ENCODE measurements at regions not wholly inside any gene's neighbourhood (a gene's known extent, or its start where the extent isn't known, plus 50 kb on each side); places are given as distances from the start of the nearest gene placed in this dataset.
A peak's percentile ranks its signal among the peaks of the same experiment; 100 is the strongest.

GRCh38 chr2:134173338-134174016, 80.4 kb upstream of the MGAT5 start:
- DNase-seq (ENCODE audit: low read depth): no peak

DNA sequence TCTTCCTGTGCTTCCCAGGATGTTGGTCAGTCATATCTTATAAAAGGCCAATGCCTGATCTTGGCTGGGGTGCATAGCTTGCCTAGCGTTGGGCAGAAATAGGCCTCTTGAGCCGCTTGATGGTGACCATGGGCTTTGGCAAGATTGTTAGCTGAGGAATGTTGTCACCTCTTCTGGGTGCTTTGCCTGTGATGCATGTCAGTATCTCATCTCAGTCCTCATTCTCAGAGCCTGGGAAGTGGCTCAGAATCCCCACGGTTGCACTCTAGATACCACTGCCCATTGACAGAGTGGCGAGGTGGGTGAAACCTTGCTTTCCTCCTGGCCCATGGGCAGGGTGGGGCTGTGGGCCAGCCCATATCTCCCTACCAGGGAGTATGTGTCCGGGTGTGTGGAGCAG, 79.2 kb upstream of the MGAT5 start:
- DNase-seq (ENCODE audit: low read depth): no peak
- in situ Hi-C loops (cut with HindIII; ENCODE audit: low pct_unique_long_range_greater_than_20kb, low sequenced_read_pairs): no loop called here

More at GRCh38 chr2:134173338-134174016, 80.4 kb upstream of the MGAT5 start:
- in situ Hi-C loops (cut with HindIII; ENCODE audit: low pct_unique_long_range_greater_than_20kb, low sequenced_read_pairs): no loop called here

- in situ Hi-C loops (cut with HindIII; ENCODE audit: low pct_unique_long_range_greater_than_20kb, low sequenced_read_pairs): no loop called here
- no peak for DNase-seq (ENCODE audit: low read depth)
These were observed 78.0 kb upstream of the MGAT5 start for GRCh38 chr2:134175834-134176233.

DNA sequence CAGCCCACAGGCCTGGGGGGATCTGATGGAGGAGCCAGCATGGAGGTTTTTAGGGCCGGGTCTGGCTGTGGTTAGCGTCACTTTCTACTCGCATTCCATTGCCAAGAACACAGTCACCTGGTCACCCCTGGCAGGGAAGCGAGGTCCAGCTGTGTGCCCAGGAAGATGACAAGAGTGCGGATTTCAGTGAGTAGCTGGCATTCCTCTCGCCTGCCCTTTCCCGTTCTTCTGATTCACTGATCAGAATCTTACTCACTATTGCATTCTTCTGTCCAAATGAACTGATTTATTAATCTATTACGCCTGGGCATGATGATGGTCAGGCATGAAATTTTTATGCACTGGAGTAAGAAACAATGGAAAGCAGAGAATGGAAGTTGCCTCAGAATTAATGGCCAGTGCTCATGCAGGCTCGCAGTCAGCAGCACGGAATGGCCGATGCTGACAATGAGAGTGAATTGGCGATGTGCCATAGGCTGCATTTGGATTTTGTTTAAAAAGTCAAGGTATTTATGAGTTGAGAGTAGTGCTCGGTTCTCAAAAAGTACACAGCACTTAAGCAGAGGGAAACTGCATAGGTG, 76.4 kb upstream of the MGAT5 start:
- in situ Hi-C loops (cut with HindIII; ENCODE audit: low pct_unique_long_range_greater_than_20kb, low sequenced_read_pairs): no loop called here
- no peak for DNase-seq (ENCODE audit: low read depth)

DNA sequence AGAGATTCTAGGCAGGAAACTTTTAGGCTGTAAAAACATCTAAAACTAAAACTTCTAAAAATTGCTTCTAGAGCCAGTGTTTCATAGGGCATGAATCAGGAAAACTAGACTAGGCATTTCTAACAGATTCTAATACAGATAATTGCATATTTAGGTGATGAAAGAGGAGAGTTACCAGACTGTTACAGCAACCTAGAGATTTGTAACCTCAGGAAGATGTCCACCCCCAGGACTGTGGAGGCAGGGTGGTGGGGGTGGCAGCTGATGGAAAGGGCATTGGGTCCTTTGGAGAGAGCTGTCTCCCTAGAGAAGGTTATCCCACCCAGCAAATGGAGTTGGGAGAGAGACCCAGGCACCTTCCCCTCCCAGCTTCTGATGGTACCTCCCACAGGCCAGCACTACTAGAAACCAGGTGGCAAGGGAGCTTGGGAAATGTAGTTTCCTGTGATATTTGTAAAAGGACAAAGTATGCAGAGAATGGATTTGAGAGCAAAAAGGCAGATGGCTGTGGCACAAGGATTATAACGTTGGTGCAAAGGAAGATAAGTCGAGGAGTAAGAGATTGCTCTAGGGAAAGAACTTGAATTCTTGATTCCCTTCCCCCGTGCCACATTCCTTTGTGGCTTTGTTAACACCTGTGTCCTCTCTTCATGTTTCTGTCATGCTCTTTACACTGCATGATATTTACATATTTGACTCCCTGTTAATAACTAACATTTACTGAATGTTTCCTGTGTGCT, 75.6 kb upstream of the MGAT5 start:
- in situ Hi-C loops (cut with HindIII; ENCODE audit: low pct_unique_long_range_greater_than_20kb, low sequenced_read_pairs): no loop called here
- no peak for DNase-seq (ENCODE audit: low read depth)

DNA sequence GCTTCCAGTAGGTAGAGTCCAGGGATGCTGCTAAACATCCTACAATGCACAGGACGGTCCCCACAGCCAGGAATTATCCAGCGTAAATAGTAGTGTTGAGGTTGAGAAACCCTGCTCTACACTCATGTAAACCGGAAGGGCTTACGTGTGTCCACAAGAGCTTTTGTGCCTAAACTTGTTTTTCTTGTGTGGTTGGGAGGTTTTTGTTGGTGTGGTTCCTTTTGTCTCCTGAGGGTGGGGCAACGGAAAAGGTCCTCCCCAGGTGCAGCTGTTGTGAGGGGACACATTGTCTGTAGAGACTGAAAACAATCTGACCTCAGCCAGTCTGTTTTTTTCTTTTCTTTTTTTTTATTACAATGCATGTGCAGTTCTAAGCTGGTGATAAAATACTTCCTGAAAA, 72.7 kb upstream of the MGAT5 start:
- in situ Hi-C loops (cut with HindIII; ENCODE audit: low pct_unique_long_range_greater_than_20kb, low sequenced_read_pairs): no loop called here
- no peak for DNase-seq (ENCODE audit: low read depth)

GRCh38 chr2:134183679-134184078, 70.2 kb upstream of the MGAT5 start:
- in situ Hi-C loops (cut with HindIII; ENCODE audit: low pct_unique_long_range_greater_than_20kb, low sequenced_read_pairs): no loop called here
- no peak for DNase-seq (ENCODE audit: low read depth)

- DNase-seq (ENCODE audit: low read depth): no peak
- in situ Hi-C loops (cut with HindIII; ENCODE audit: low pct_unique_long_range_greater_than_20kb, low sequenced_read_pairs): no loop called here
These were observed 68.2 kb upstream of the MGAT5 start for GRCh38 chr2:134185639-134186038.

- in situ Hi-C loops (cut with HindIII; ENCODE audit: low pct_unique_long_range_greater_than_20kb, low sequenced_read_pairs): no loop called here
- peak; percentile 80 for DNase-seq (ENCODE audit: low read depth)
These were observed 64.7 kb upstream of the MGAT5 start for GRCh38 chr2:134189009-134189720.

- DNase-seq (ENCODE audit: low read depth): no peak
- in situ Hi-C loops (cut with HindIII; ENCODE audit: low pct_unique_long_range_greater_than_20kb, low sequenced_read_pairs): no loop called here
These were observed 63.6 kb upstream of the MGAT5 start for GRCh38 chr2:134190062-134190806.

GRCh38 chr2:134190807-134191203, 63.1 kb upstream of the MGAT5 start:
- no peak for DNase-seq (ENCODE audit: low read depth)
- in situ Hi-C loops (cut with HindIII; ENCODE audit: low pct_unique_long_range_greater_than_20kb, low sequenced_read_pairs): no loop called here

- in situ Hi-C loops (cut with HindIII; ENCODE audit: low pct_unique_long_range_greater_than_20kb, low sequenced_read_pairs): no loop called here
- no peak for DNase-seq (ENCODE audit: low read depth)
These were observed 62.0 kb upstream of the MGAT5 start for GRCh38 chr2:134191835-134192234.

DNA sequence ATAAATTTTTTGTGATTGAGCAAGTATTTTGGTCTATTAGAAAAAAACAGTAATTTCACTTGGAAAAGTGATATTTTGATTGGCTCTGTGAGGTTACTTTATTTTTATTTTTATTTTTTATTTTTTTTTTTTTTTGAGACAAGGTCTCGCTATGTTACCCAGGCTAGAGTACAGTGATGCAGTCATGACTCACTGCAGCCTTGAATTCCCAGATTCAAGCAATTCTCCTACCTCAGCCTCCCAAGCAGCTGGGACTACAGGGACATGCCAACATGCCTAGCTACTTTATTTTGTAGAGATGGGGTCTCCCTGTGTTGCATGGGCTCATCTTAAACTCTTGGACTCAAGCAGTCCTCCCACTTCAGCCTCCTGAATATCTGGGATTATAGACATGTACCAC, 60.9 kb upstream of the MGAT5 start:
- DNase-seq (ENCODE audit: low read depth): no peak
- in situ Hi-C loops (cut with HindIII; ENCODE audit: low pct_unique_long_range_greater_than_20kb, low sequenced_read_pairs): no loop called here

- in situ Hi-C loops (cut with HindIII; ENCODE audit: low pct_unique_long_range_greater_than_20kb, low sequenced_read_pairs): no loop called here
These were observed 59.4 kb upstream of the MGAT5 start for GRCh38 chr2:134194519-134194918.

DNA sequence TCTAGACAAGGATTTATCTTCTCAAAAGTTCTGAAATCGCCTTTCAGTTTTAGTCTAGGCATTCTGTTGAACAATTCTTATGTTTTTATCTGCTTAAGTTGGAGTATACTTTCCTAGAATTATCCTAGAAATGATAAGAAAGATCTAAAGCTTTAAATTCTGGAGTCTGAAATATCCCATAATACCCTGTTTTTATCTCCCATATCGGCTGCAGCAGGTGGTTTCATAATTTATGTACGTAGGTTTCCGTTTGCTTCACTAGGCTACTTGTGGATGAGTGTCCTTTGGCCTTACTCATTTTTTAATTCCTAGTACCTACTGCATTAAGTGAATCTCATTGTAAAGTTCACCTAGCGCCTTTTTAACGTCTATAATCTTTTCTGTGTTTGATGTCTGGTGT, 58.5 kb upstream of the MGAT5 start:
- DNase-seq (ENCODE audit: low read depth): no peak
- in situ Hi-C loops (cut with HindIII; ENCODE audit: low pct_unique_long_range_greater_than_20kb, low sequenced_read_pairs): no loop called here

More at GRCh38 chr2:134194519-134194918, 59.4 kb upstream of the MGAT5 start:
- no peak for DNase-seq (ENCODE audit: low read depth)

DNA sequence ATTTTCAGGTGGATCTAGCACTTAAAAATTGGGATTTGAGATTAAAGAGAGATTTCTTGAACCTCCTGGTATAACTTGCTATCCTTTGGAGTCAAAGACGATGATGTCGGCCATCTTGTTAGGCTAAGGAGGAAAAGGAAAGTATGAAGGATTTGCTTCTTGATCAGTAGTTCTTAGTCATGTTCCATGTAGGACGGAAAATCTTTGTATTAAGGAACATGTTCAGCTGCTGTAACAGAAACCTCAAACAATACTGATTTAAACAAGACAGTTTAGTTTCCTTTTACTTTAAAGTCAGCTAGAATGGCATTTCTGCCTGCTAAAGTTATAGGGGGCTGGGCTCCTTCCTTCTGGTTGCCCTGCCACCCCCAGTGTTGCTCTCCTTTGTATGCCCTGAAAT, 56.4 kb upstream of the MGAT5 start:
- in situ Hi-C loops (cut with HindIII; ENCODE audit: low pct_unique_long_range_greater_than_20kb, low sequenced_read_pairs): no loop called here
- no peak for DNase-seq (ENCODE audit: low read depth)

DNA sequence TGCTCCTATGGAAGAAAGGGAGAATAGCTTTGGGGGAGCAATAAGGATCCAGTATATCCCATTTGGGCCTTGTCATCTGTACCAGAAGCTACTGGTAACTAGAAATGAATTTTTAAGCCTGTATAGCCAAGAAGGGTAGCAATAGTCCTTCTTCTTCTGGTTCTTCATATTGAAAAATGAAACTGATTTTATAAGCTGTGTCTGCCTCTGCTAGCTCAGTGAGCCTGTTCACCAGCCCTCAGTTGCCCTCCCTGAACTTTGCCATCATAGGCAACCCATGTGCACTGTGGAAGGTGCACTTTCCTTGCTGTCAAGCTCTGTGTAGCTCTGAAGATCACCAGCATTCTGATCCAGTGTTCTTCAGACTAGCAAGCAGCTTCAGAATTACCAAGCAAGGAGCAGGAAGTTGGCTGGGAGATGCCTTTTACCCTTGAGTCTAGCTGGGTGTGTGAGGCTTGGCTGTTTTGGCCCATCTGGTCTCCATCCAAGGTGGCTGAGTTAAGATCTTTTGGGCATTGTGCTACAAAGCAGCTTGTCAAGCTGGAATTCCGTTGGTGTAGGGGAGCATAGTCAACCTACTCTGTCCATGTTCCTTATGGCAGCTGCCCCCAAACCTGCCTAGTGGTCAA, 55.8 kb upstream of the MGAT5 start:
- in situ Hi-C loops (cut with HindIII; ENCODE audit: low pct_unique_long_range_greater_than_20kb, low sequenced_read_pairs): no loop called here
- no peak for DNase-seq (ENCODE audit: low read depth)

DNA sequence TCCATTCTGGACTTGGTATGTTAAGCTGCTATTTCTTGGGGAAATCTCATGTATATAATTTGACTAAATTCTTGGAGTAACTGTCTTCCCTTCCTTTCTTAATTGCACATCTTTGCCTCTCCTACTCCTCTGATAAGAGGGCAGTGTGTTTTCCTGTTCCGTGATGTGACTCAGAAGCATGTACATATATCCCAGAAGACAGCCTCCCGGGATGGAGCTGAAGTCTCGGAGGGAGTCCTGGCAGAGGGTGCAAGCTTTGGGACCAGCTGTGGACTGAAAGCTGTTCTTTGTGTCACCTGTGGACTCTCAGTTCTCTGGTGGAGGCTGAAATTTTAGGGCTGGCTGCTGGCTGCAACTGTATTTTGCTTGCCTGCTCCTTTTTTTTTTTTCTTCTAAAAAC, 54.7 kb upstream of the MGAT5 start:
- in situ Hi-C loops (cut with HindIII; ENCODE audit: low pct_unique_long_range_greater_than_20kb, low sequenced_read_pairs): no loop called here
- no peak for DNase-seq (ENCODE audit: low read depth)

Data from Caki2 (cell line).